ENCODE measurements at regions not wholly inside any gene's neighbourhood (a gene's known extent, or its start where the extent isn't known, plus 50 kb on each side); places are given as distances from the start of the nearest gene placed in this dataset.

DNA sequence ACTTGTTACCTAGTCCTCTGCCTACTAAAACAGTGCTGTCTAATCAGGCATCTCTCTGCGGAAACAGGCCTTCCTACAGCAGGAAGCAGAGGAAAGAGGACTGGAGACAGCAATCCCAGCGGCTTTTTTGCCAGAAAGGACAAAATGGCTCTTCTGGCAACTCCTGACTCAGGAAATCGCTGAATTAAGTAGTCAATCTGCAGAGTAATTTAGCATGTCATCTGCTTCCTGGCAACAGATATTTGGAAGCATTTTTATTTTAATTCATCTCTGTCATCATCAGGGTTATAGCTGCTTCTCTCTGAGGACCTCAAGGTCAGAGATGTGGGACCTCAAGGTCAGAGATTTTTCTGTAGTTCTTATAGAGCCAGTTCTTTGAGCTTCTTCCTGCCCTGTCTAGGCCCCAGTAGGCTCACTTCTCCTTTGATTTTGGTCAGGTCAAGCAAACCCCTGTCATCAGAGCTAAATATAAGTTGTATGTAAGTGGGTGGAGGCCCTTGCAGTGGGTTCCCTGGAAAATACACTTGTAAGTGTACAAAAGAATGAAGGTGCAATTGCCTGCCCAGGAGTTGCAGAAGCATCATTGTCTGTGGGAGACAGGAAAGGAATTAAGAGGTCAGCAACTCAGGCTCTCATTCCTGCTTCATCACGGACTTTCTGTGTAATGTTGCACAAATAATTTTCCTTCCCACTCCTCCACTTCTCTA lies 229.4 kb downstream of the ALDH8A1 start:
- no peak for DNase-seq (ENCODE audit: low read depth in 3 of 3, low spot score in 2 of 3)

DNA sequence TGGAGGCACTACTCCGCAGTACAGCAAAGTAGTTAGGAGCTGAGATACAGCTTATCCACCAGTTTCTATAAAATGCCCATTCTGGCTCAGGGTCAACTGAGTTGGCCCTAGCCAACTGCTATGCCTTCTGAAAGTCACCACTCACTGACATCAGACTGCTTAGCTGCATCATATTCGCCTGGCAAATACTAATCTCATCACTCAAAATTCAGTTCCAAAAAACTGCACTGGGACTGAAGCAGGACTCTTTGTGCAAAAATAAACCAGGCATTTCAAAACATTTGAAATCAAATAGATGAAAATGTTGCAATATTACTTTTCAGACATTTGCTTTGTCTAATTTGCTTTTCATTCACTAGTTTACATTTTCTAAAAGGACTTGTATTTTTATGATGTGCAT lies 230.0 kb downstream of the ALDH8A1 start:
- DNase-seq (ENCODE audit: low read depth in 3 of 3, low spot score in 2 of 3), result no peak

DNA sequence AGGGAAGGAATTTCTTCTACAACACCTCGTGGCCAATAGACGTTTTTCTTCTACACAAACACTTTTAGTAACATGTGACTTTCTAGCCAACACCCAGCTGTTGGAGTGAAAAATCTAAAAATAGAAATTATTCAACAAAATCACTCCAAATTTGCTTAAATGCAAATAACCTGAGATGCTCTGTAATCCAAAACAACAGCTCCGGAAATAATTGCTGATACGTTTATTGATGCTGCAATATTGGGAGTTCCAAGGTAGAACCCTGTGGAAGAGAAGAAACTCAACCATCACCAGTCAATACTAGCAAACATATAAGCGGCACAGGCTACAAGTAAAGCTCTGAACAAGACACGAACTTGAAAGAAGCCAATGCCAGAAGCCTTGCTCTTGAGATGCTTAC lies 230.6 kb downstream of the ALDH8A1 start:
- no peak for DNase-seq (ENCODE audit: low read depth in 3 of 3, low spot score in 2 of 3)

DNA sequence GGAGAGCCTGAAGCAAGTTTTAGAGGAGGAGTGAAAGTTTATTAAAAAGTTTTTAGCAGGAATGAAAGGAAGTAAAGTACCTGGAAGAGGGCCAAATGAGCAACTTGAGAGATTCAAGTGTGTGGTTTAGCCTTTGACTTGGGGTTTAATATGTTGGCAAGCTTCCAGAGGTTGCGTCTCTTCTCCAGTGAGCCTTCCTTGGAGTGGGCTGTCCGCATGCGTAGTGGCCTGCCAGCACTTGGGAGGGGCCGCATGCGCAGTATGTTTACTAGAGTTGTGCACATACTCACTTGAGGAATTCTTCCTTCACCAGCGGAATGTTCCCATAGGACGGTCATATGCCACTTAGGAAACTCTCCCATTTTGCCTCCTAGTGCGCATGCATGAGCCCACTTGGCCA lies 235.2 kb downstream of the ALDH8A1 start:
- DNase-seq (ENCODE audit: low read depth in 3 of 3, low spot score in 2 of 3), result no peak

DNA sequence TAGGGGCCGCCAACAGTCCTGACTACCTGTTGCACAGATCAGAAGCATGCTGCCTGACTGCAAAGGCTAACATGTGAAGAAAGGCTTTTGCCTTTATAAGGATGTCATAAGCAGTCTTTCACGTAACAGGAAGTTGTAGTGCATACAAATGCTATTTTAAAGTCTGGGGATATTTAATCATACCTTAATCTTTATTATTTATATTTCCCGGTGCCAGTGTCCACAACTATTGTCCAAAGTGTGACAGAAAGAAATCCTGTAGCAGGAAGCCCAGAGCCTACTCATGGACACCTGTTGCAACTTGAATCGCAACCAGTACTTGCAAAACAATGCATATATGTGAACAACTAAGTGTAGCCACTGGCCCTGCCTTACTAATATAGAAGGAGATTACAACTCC lies 235.8 kb downstream of the ALDH8A1 start:
- no peak for DNase-seq (ENCODE audit: low read depth in 3 of 3, low spot score in 2 of 3)

DNA sequence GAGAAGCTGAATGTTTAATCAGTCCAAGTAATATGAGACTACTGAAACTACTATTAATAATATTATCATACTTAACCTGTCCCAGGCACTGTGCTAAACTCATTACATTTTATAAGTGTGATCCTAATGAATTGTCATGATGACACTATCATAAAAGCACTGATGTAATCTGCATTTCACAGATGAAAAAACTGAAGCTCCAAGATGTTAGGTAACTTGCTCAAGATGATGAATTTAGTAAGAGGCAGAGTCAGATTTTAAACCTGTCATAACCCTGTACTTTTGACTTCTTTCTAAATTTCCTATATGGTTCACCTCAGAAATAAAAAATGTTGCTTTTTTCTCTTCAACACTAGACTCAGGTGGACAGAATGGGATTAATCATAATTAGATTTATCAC lies 237.6 kb downstream of the ALDH8A1 start:
- no peak for DNase-seq (ENCODE audit: low read depth in 3 of 3, low spot score in 2 of 3)

DNA sequence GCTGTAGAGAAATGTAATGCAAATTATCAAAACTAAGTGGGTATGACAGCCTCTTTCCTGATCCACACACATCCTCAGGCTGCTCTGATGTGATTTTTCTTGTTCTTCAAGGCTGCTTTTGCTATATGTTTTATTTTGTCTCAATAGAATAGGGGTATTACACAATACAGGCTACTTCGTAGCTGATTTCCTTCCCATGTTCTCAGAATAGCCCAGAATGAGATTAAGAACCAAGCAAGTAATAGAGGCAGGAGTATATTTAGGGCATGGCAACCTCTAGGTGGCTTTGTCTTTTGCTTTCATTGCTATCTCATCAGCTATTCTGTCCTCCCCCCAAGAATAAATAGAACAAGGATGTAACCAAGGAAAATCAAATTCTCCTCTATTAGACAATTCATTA lies 241.8 kb downstream of the ALDH8A1 start:
- DNase-seq (ENCODE audit: low read depth in 3 of 3, low spot score in 2 of 3), result no peak

DNA sequence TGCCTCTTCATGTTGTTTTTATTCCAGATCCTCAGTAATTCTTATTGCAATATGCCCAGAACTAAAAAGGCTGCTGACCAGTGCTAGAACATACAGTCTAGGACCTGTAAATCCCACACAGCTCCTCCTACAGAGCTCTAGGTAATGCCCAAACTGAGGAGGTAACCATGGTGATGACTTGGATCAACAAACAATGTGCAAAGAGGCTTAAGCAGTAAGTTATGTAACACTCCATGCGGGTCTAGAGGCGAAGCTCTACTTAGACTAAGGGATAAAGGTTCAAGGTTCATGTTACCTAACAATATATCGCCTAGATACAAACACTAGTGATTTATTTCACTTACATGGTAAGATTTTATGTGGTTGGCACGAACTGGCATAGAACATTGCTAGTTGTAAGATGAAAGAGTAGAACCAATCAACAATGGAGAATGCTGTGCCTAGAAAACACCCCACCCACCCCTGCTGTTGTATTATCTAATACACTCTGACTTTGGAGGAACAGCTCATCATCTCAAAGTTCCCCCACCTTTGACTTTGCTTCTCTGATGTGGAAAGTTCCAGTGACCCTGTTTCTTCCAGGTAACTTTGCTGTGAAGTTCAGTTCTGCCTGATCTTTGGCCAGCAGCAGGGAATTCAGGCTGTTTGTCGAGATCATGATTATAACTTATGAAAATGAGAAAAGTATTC lies 242.4 kb downstream of the ALDH8A1 start:
- peak in 1 of 3 donors; percentile 41 for DNase-seq (ENCODE audit: low read depth in 3 of 3, low spot score in 2 of 3)

DNA sequence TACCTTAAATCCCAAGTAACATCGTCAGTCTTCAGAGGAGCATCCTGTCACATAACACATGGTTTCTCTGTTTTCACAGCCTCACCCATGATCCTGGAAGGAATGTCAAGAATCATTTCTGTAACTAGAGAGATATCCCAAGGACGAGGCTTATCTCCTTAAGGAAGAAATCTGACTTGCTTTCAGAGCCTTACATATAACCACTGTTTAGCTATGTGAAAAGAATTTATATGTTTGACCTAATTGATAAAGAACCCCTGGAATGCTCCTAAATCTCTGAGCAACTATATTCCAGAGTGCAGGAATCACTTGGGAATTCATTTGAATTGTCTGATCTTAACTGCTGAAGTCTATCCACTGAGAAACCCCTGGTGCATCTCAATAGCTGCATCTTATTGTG lies 243.1 kb downstream of the ALDH8A1 start:
- no peak for DNase-seq (ENCODE audit: low read depth in 3 of 3, low spot score in 2 of 3)

DNA sequence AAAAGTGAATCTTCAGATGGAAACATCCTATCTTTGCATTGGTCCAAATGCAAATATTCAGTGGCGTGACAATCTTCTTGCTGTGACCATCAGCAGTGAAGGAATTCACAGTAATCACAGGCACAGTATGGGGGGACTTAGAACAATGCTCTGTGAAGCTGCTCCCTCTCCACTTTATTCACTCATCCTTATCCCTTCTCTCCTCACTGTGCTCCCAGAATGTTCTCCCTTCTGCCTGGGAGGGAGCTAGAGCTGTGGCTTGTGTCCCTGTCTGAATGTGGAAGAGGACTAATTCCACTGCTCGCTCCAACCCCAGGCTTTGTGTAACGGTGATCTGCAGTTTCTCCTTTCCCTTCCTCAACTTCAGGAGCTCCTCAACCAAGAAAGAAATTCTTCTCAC lies 243.7 kb downstream of the ALDH8A1 start:
- no peak for DNase-seq (ENCODE audit: low read depth in 3 of 3, low spot score in 2 of 3)

DNA sequence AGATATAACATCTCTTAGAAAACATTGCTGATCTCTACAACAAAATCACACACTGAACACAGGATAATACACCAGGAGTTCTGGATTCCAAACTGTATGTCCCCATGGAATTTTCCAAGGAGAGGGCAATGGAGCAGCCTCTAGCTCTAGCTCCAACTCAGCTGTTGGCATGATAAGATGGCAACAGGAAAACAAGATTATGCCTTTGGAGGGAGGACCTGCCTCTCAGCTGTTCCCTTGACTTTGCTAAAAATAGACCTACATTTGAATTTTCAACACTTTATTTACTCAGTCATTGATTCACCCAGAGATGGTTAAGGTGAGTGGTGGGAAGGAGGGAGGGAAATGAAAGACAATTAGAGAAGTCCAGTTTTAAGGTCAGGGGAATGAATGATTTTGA lies 246.7 kb downstream of the ALDH8A1 start:
- DNase-seq (ENCODE audit: low read depth in 3 of 3, low spot score in 2 of 3), result no peak

DNA sequence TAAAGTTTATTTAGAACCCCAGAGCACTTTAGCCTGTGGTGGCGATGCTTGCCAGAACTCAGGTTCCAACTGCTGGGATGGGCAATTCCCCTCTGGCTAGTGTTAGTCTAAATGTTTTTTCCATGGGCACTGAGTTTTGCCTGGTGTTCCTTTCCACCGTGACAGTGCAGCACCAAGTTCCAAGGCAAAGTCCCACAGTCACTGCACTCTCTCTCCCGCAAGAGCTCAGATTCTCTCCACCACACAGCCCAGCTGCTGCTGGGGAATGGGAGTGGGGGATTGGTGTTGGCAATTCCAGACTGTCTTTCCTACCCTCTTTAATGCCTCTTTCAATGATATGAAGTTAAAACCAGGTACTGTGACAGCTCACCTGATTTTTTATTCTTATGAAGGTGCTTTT lies 247.6 kb downstream of the ALDH8A1 start:
- no peak for DNase-seq (ENCODE audit: low read depth in 3 of 3, low spot score in 2 of 3)

DNA sequence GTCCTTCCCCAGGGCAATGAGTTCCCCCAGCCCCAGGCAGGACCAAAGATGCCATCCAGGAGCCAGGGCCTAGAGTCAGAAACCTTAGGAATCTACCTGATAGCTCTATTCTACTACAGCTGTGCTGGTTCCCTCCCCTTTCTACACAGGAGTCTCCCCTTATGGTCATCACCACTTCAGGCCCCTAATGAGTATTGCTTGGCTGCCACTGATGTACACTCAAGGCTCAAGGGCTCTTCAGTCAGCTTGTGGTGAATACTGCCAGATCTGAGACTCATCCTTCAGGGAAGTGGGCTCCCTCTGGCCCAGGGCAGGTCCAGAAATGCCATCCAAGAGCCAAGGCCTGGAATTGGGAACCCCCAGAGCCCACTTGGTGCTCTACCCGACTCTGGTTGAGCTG lies 248.6 kb downstream of the ALDH8A1 start:
- no peak for DNase-seq (ENCODE audit: low read depth in 3 of 3, low spot score in 2 of 3)

DNA sequence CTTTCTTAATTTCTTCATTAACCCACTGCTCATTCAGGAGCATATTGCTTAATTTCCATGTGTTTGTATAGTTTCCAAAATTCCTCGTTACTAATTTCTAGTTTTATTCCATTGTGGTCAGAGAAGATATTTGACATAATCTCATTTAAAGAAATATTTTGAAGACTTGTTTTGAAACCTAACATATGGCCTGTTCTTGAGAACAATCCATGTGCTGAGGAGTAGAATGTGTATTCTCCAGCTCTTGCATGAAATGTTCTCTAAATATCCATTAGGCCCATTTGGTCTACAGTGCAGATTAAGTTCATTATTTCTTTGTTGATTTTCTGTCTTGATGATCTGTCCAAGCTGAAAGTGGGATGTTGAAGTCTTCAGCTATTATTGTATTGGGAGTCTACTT lies 251.7 kb downstream of the ALDH8A1 start:
- no peak for DNase-seq (ENCODE audit: low read depth in 3 of 3, low spot score in 2 of 3)

DNA sequence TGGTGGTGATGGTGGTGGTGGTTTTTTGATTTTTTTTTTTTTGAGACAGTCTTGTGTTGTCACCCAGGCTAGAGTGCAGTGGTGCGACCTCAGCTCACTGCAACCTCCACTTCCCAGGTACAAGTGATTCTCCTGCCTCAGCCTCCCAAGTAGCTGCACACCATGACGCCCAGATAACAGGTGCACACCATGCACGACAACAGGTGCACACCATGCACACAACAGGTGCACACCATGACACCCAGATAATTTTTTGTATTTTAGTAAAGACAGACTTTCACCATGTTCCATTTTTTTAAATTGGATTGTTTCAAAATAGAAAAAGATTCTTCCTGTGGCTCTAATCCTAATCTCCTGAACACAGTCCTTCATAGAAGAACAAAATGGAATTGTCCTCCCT lies 257.9 kb downstream of the ALDH8A1 start:
- DNase-seq (ENCODE audit: low read depth in 3 of 3, low spot score in 2 of 3), result no peak

DNA sequence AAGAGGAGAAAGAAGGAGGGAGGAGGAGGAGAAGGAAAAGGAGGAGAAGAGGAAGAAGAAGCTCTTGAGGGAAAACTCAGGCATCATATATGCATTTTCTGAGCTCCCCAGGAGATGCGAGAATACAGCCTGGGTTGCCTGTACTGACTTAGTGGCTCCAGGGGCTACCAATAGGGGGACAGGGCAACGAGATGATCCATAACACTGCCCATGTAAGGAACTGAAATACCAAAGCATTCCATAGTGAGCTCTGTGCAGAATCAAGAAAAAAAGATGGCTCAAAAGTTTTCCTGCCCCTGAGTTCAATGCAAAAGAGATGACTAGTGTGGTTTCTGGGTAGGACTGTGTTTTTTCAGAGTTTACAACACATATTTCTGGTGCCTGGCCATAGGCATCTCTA lies 258.7 kb downstream of the ALDH8A1 start:
- DNase-seq (ENCODE audit: low read depth in 3 of 3, low spot score in 2 of 3), result no peak

DNA sequence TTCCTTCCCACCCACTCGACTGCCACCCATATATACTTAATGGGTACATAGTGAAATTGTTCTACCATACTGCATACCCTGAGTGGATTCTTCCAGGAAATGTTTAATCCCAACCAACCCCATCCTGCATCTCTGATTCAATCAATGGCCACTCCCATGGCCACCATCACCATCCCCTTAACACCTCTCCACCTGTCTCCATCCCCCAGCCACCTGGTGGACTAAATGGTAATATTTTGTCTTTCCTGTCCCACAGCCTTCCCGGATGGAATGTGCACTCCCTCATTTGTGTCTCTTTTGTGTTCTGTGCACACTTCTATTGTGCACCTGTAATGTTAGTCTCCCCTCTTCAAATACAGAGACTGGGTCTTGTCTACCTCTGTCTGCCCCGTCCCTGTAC lies 259.9 kb downstream of the ALDH8A1 start:
- no peak for DNase-seq (ENCODE audit: low read depth in 3 of 3, low spot score in 2 of 3)

DNA sequence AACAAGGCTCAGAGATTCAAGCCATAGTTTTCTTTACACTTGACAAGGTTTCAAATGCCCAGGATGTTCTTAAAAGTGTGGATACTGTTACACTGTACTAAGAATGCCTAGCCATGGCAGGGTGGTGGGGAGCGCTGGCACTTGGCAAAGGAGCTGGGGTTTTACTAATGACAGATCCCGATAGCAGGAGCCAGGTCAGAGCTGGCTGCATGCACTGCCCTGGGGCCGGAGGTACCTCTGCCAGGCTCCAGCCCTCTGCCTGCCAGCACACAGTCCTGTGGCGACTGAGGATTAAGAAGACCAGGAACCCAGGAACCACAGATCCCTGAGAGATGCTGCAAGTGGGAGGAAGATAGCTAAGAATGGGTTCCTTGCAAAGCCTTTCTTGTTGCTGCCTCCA lies 260.3 kb downstream of the ALDH8A1 start:
- DNase-seq (ENCODE audit: low read depth in 3 of 3, low spot score in 2 of 3), result no peak

DNA sequence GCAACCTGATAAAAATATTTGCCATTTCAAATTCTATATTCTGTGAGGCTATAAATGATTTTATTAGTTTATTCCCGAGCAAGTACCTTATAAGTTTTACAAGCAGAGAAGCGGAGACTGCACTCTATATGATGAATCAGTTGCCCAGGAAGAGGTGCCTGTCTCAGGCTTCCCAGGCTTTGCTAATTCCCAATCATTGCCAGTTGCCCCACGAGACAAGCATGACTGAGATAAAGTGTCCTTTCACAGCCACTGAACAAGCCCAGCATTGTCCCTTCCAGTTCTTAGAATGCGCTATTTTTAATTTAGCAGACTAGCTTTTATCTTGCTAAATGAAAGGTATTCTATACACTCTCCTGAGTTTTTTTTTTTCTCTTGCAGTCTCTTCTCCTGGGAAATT lies 260.7 kb downstream of the ALDH8A1 start:
- no peak for DNase-seq (ENCODE audit: low read depth in 3 of 3, low spot score in 2 of 3)

DNA sequence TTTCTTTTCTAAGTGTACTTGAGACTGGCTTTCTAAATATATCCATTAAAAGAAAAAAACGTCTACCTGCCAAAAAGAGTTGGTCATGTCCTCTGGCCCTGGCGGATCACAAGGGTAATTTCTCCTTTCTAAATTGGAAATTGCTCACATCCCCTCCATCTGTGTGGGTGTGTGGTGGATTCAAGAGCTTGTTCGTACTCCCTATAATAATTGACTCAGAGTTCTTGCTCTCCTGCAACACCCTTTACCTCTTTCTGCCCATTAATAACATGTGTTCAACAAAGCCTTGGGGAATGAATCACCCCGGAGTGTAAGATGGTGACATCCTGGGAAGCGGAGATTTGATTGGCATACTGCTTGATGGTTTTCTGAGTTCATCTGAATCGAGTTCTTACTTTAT lies 263.8 kb downstream of the ALDH8A1 start:
- no peak for DNase-seq (ENCODE audit: low read depth in 3 of 3, low spot score in 2 of 3)

DNA sequence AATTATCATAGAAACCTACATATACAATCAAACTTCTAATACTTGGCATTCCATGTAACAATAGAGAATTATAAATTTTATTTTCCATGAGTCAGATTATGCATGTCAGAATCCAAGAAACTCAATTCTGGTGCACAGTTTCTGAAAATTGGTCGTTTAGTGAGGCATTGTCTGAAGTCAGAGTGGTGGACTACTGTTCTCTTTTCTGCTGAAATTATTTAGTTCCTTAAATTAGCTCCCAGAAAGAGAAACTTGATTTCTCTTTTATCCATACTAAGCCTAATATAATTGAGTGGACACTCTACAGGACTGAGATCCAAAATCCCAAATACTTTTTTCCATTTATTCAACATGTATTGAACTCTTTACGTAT lies 265.5 kb downstream of the ALDH8A1 start:
- no peak for DNase-seq (ENCODE audit: low read depth in 3 of 3, low spot score in 2 of 3)

DNA sequence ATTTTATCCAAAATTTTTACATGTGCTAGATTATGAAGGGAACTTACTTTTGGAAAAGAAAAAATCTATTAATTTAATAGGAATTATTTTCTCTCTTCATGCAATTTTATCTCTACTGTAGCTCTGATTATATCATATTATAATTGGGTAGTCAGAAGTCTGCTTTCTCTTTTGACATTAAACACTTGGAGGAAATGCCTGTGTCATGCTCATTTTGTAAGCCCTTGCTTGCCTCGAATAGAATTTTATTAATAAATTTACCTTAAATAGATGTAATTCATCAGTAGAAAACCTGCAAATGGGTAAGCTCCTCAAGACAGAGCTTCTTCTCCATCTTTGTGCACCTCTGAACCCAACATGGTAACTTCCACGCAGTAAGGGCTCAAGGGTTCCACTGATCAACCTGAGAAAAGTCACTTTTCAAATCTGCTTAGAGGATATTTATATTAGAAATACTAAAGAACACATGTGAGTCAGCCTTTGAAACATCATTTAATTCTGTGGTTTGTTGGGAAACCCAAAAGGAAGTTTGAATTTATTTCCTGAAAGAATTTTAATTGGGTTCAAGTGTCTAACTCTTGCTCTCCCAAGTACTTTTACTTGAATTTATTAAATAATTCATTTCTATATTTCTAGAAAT lies 266.0 kb downstream of the ALDH8A1 start:
- DNase-seq (ENCODE audit: low read depth in 3 of 3, low spot score in 2 of 3), result no peak
